Endothelial cell of umbilical vein (primary cell): ENCODE measurements at regions not wholly inside any gene's neighbourhood (a gene's known extent, or its start where the extent isn't known, plus 50 kb on each side); places are given as distances from the start of the nearest gene placed in this dataset.

Source experiments
- BruUV-seq: library from RNA; stranded (reverse); fragments of 400-500 nt; replicated peaks from 2 replicates; lab custom pipeline; 2021; lab: Mats Ljungman, UMichigan
- CTCF ChIA-PET: fragments of 300-600, 350-600 bp; sonication (Branson Sonifier 250); formaldehyde crosslinking; loops from one replicate; lab custom pipeline; 2021; ENCODE audit warnings: antibody characterized with exemption, inconsistent platforms; lab: Charles Lee
- POLR2A ChIA-PET: fragments of 300-600, 350-600 bp; sonication (Branson Sonifier 250); formaldehyde crosslinking; loops from one replicate; lab custom pipeline; 2021; ENCODE audit warnings: antibody characterized with exemption, inconsistent platforms; lab: Charles Lee
- DNase-seq: peaks from one replicate; pipeline ENCODE4 v3.0.0-alpha.2; 2011; ENCODE audit warnings: low read depth, low spot score
- FAIRE-seq: peaks from 2 replicates; lab custom pipeline; 2011; peaks lifted over from hg19 to GRCh38; lab: Jason Lieb, UNC
- H2AFZ ChIP-seq: 2 replicates; pipeline ENCODE4 v1.6.0; 2012; ENCODE audit warnings: low read depth, low read length, control low read depth, inconsistent platforms
- H3K27ac ChIP-seq: 2 replicates; pipeline ENCODE4 v1.5.1; 2011; ENCODE audit warnings: low read depth, mild to moderate bottlenecking, control low read depth, low read length, moderate library complexity; ENCODE audit not compliant: insufficient read depth
- H3K27me3 ChIP-seq, 2 experiments: 2 replicates each; pipeline versions ENCODE4 v1.6.0 to v1.6.1; 2011; ENCODE audit warnings: low read length in 2 of 2, mixed read lengths in 1 of 2; ENCODE audit not compliant: control insufficient read depth in 2 of 2, insufficient read depth in 2 of 2
- H3K36me3 ChIP-seq, 2 experiments: 2 replicates in 1 of 2; 3 replicates in 1 of 2; pipeline ENCODE4 v1.5.1; 2011; ENCODE audit warnings: low read length in 2 of 2, mild to moderate bottlenecking in 1 of 2, moderate library complexity in 1 of 2; ENCODE audit not compliant: control insufficient read depth in 2 of 2, insufficient read depth in 2 of 2; ENCODE audit errors: extremely low read depth in 1 of 2
- H3K4me1 ChIP-seq: 3 replicates; pipeline ENCODE4 v1.5.1; 2011; ENCODE audit warnings: mild to moderate bottlenecking, low read length; ENCODE audit not compliant: control insufficient read depth, insufficient read depth; ENCODE audit errors: extremely low read depth
- H3K4me2 ChIP-seq: 2 replicates; pipeline ENCODE4 v1.6.1; 2011; ENCODE audit warnings: low read length, control low read depth, mixed read lengths; ENCODE audit not compliant: insufficient read depth
- H3K4me3 ChIP-seq, 3 experiments: fragments of 200-600 bp in 1 of 3; sonication (generic), shearing (Covaris generic) in 1 of 3; replicated peaks in 1 of 3; 2 replicates each; pipeline ENCODE4 v1.5.1; 2011 to 2016; ENCODE audit warnings: control low read depth in 3 of 3, low read length in 3 of 3, mild to moderate bottlenecking in 2 of 3, inconsistent platforms in 1 of 3, low read depth in 1 of 3, moderate library complexity in 1 of 3; ENCODE audit not compliant: insufficient read depth in 1 of 3
- H3K79me2 ChIP-seq: 2 replicates; pipeline ENCODE4 v1.6.0; 2012; ENCODE audit warnings: low read length, inconsistent platforms; ENCODE audit not compliant: control insufficient read depth, insufficient read depth
- H3K9ac ChIP-seq: replicated peaks from 2 replicates; pipeline ENCODE3; 2011; ENCODE audit warnings: low read length, control low read depth; ENCODE audit not compliant: insufficient read depth; ENCODE audit errors: extremely low read depth
- H3K9me1 ChIP-seq: replicated peaks from 3 replicates; pipeline ENCODE4 v1.6.0; 2011; ENCODE audit warnings: mild to moderate bottlenecking, low read length; ENCODE audit not compliant: control insufficient read depth, insufficient read depth; ENCODE audit errors: extremely low read depth
- H3K9me3 ChIP-seq: replicated peaks from 2 replicates; pipeline ENCODE4 v1.5.1; 2012; ENCODE audit warnings: low read length, inconsistent platforms; ENCODE audit not compliant: control insufficient read depth, insufficient read depth
- H4K20me1 ChIP-seq: replicated peaks from 2 replicates; pipeline ENCODE3; 2011; ENCODE audit warnings: mild to moderate bottlenecking, low read length; ENCODE audit not compliant: control insufficient read depth, insufficient read depth; ENCODE audit errors: extremely low read depth
- EZH2 ChIP-seq: IDR thresholded peaks from 2 replicates; pipeline ENCODE4 v1.6.1; 2012; ENCODE audit warnings: borderline replicate concordance, low read depth, mild to moderate bottlenecking, moderate library complexity, low read length, inconsistent platforms; ENCODE audit not compliant: severe bottlenecking
- JUN ChIP-seq: IDR thresholded peaks from 2 replicates; pipeline ENCODE4 v1.6.1; 2011; ENCODE audit warnings: borderline replicate concordance, low read depth; ENCODE audit not compliant: insufficient read length, insufficient read depth
- MYC ChIP-seq: IDR thresholded peaks from one replicate; pipeline ENCODE4 v1.6.1; 2011; ENCODE audit warnings: mild to moderate bottlenecking, low read depth, low read length
- POLR2A ChIP-seq: IDR thresholded peaks from 2 replicates; pipeline ENCODE4 v1.6.1; 2012; ENCODE audit warnings: low read depth, mild to moderate bottlenecking, control low read depth, low read length
- POLR2AphosphoS5 ChIP-seq: IDR thresholded peaks from 2 replicates; pipeline ENCODE4 v1.6.1; 2012; ENCODE audit warnings: low read depth, mild to moderate bottlenecking, control low read depth, low read length, moderate library complexity; ENCODE audit not compliant: insufficient read depth
- dilution Hi-C: fragments of 300-500 bp; cut with MboI; formaldehyde crosslinking; loops from one replicate; pipeline ENCODE4 v1.15.0; 2019; ENCODE audit warnings: low sequenced_read_pairs; ENCODE audit not compliant: extremely low pct_ligation_motif_present
- intact Hi-C: fragments of 100-400 bp; cut with micrococcal nuclease; formaldehyde crosslinking; loops from one replicate; pipeline ENCODE4 v1.10.0; 2022
- TF ChIP-seq, protein P1 (sequence below): IDR thresholded peaks from 2 replicates; pipeline ENCODE4 v1.6.1; 2011; ENCODE audit not compliant: insufficient read depth, insufficient read length
- TF ChIP-seq, protein P2 (sequence below), 2 donors: IDR thresholded peaks; 1 replicate in 1 of 2; 2 replicates in 1 of 2; pipeline ENCODE4 v1.5.1; 2011; ENCODE audit warnings: low read length in 2 of 2, mild to moderate bottlenecking in 2 of 2, moderate library complexity in 2 of 2, control low read depth in 1 of 2, inconsistent platforms in 1 of 2, low read depth in 1 of 2; ENCODE audit not compliant: insufficient read depth in 1 of 2; ENCODE audit errors: extremely low read depth in 1 of 2

DNA sequence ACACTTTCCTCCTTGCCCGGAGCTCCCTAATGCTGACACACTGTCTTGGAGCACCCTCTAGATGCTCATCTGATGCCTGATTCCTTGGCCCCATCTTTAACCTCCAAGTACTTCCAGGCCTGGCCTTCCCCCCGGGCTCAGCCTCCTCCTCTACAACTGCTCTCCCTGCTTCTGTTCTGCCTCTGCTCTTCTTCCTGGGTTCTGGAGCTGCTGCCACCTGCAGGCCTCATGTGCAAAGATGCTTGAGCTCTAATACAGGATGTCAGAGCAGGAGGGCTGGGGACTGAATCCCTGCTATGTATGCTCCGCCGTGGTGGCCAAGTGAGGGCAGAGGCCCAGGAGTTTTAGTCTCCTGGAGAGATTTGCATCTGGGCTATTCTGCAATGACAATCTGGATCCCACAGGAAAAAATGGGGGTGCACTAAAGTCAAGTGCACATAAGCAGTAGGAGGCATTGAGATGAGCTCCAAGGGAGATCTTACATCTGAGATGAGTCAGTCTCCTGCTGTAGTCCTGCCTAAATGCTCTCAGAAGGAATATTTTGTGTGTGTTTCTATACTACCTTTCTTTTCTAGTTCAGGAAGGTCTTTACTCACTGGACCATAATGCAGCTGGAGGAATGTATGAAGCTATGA lies 296.3 kb downstream of the UACA start:
- peaks cover 3 to 6% of the 10 kb centered on the region in 2 experiments for H3K27me3 ChIP-seq
- intact Hi-C loops, result loop anchor here (1.0 to 5.0 kb wide), 2 partner anchors 890 to 991 kb away; no protein-coding TSS in a partner anchor
- BruUV-seq, result no TSS peak

DNA sequence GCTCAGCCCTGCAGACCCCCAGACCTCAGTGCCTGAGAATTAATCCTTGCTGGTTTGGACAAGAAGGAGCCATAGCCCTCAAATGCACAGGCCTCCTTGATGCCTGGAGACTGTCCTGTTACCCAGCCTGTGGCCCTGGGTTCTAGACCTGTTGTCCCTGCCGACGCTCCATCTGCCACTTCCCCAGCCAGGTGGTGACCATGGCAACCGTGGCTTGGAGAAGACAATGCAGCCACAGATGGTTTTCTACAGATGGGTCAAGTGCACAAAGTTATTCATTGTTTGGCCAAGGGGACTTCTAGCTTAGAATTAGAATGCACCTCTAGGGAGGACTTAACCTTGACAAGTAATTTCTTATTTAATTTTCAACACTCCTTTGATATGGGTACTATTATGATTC lies 297.1 kb downstream of the UACA start:
- TF ChIP-seq POLR2AphosphoS5 (no peak), MYC (no peak), EZH2 (no peak), JUN (no peak)
- TF ChIP-seq, protein P1, sequence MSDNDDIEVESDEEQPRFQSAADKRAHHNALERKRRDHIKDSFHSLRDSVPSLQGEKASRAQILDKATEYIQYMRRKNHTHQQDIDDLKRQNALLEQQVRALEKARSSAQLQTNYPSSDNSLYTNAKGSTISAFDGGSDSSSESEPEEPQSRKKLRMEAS, result no peak
- TF ChIP-seq, protein P2, sequence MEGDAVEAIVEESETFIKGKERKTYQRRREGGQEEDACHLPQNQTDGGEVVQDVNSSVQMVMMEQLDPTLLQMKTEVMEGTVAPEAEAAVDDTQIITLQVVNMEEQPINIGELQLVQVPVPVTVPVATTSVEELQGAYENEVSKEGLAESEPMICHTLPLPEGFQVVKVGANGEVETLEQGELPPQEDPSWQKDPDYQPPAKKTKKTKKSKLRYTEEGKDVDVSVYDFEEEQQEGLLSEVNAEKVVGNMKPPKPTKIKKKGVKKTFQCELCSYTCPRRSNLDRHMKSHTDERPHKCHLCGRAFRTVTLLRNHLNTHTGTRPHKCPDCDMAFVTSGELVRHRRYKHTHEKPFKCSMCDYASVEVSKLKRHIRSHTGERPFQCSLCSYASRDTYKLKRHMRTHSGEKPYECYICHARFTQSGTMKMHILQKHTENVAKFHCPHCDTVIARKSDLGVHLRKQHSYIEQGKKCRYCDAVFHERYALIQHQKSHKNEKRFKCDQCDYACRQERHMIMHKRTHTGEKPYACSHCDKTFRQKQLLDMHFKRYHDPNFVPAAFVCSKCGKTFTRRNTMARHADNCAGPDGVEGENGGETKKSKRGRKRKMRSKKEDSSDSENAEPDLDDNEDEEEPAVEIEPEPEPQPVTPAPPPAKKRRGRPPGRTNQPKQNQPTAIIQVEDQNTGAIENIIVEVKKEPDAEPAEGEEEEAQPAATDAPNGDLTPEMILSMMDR (IDR thresholded peaks at IDR 0.05; ENCODE audit: extremely low read depth in 1 of 2, insufficient read depth in 1 of 2, low read depth in 1 of 2, low read length in 2 of 2), result no peak
- ChIA-PET POLR2A (no interaction called here), CTCF (interaction anchor here (0.9 to 3.2 kb wide), 37 partner anchors 10 to 992 kb away, joined by 3 to 27 read pairs (median 4); no protein-coding TSS in a partner anchor)
- H3K36me3 ChIP-seq, result no peaks in the 10 kb centered on the region
- no peak overlapping the region for H3K4me2 ChIP-seq
- H3K9ac ChIP-seq, result no peak overlapping the region
- H3K4me3 ChIP-seq, result no peak overlapping the region
- H3K79me2 ChIP-seq, result no peaks in the 10 kb centered on the region
- no peaks in the 10 kb centered on the region for H4K20me1 ChIP-seq
- DNase-seq, result no peak
- H3K27ac ChIP-seq, result no peak overlapping the region
- no TSS peak for BruUV-seq
- no peaks in the 10 kb centered on the region for H3K4me1 ChIP-seq
- no peak overlapping the region for H2AFZ ChIP-seq
- no peaks in the 10 kb centered on the region for H3K9me1 ChIP-seq
- dilution Hi-C loops, result no loop called here
- no peaks in the 10 kb centered on the region for H3K9me3 ChIP-seq
- H3K27me3 ChIP-seq, result peaks cover 3 to 6% of the 10 kb centered on the region in 2 experiments
- intact Hi-C loops, result loop anchor here (5.0 kb wide), 1 partner anchor 889 kb away; no protein-coding TSS in a partner anchor
- no peak for FAIRE-seq

More for the DNA sequence above, 296.3 kb downstream of the UACA start:
- no peak overlapping the region for H3K27ac ChIP-seq
- peak; percentile 21 for FAIRE-seq
- H2AFZ ChIP-seq, result no peak overlapping the region
- no peaks in the 10 kb centered on the region for H3K79me2 ChIP-seq
- no peaks in the 10 kb centered on the region for H3K4me1 ChIP-seq
- POLR2A ChIA-PET, result no interaction called here
- H3K36me3 ChIP-seq, result no peaks in the 10 kb centered on the region
- H3K9ac ChIP-seq, result no peak overlapping the region
- no peaks in the 10 kb centered on the region for H3K9me3 ChIP-seq
- dilution Hi-C loops, result no loop called here
- H3K4me3 ChIP-seq, result no peak overlapping the region
- TF ChIP-seq POLR2AphosphoS5 (no peak), POLR2A (no peak)
- TF ChIP-seq, protein P2 (IDR thresholded peaks at IDR 0.05; ENCODE audit: extremely low read depth in 1 of 2, insufficient read depth in 1 of 2, low read depth in 1 of 2, low read length in 2 of 2), result peak; percentile 46 to 70
- no peaks in the 10 kb centered on the region for H3K9me1 ChIP-seq
- CTCF ChIA-PET, result interaction anchor here (0.6 to 3.2 kb wide), 53 partner anchors 9 to 998 kb away, joined by 3 to 27 read pairs (median 4); no protein-coding TSS in a partner anchor
- DNase-seq, result peak; percentile 38
- H3K4me2 ChIP-seq, result no peak overlapping the region
- no peaks in the 10 kb centered on the region for H4K20me1 ChIP-seq
